Prostate gland (tissue), 2 donors: ENCODE measurements at regions not wholly inside any gene's neighbourhood (a gene's known extent, or its start where the extent isn't known, plus 50 kb on each side); places are given as distances from the start of the nearest gene placed in this dataset.

Source experiments
- CTCF ChIP-seq, 4 experiments: fragments of 200-600 bp in 2 of 4; fragments of 450-650 bp in 2 of 4; sonication (generic) in 2 of 4; IDR thresholded peaks; 1 replicate in 3 of 4; 2 replicates in 1 of 4; pipeline ENCODE4 v1.5.1; 2016 to 2019; ENCODE audit warnings: antibody characterized with exemption in 4 of 4, mild to moderate bottlenecking in 2 of 4, moderate library complexity in 2 of 4
- POLR2A ChIP-seq: fragments of 450-650 bp; IDR thresholded peaks from one replicate; pipeline ENCODE4 v1.6.1; 2016; ENCODE audit warnings: antibody characterized with exemption, mild to moderate bottlenecking
- POLR2AphosphoS5 ChIP-seq: sonication (generic); formaldehyde crosslinking; IDR thresholded peaks from one replicate; pipeline ENCODE4 v1.6.1; 2017; ENCODE audit warnings: antibody characterized with exemption

GRCh38 chr14:87084908-87085307 is 908.1 kb downstream of the GALC start:
- TF ChIP-seq POLR2A, result no peak
- no peak for TF ChIP-seq CTCF (IDR thresholded peaks at IDR 0.05)
- no peak for TF ChIP-seq POLR2AphosphoS5
